Mucosa of descending colon (tissue), 3 donors: ENCODE measurements at regions not wholly inside any gene's neighbourhood (a gene's known extent, or its start where the extent isn't known, plus 50 kb on each side); places are given as distances from the start of the nearest gene placed in this dataset.

Experiments
- ATAC-seq: fragments of 200-7000 bp; cut with Tn5 transposase; one replicate; pipeline ENCODE4 v1.9.1; 2020; ENCODE audit warnings: mild to moderate bottlenecking, moderate library complexity
- DNase-seq, 3 donors: peaks; one replicate each; pipeline ENCODE4 v3.0.0-alpha.2; 2020
- H3K36me3 ChIP-seq: fragments of 200-600 bp; one replicate; pipeline ENCODE4 v1.8.0; 2021; ENCODE audit warnings: low read depth, mild to moderate bottlenecking
- H3K4me1 ChIP-seq: fragments of 200-600 bp; one replicate; pipeline ENCODE4 v1.8.0; 2021; ENCODE audit warnings: low read depth, mild to moderate bottlenecking
- H3K4me3 ChIP-seq: fragments of 200-600 bp; one replicate; pipeline ENCODE4 v1.8.0; 2021; ENCODE audit warnings: mild to moderate bottlenecking
- H3K9me3 ChIP-seq: fragments of 200-600 bp; one replicate; pipeline ENCODE4 v1.8.0; 2021; ENCODE audit warnings: mild to moderate bottlenecking
- intact Hi-C, 2 donors: fragments of 100-400 bp; cut with DNase I in 1 of 2; cut with micrococcal nuclease in 1 of 2; formaldehyde crosslinking; loops; one replicate each; pipeline versions ENCODE4 v1.11.0 to v1.11.1; 2022; cut with DNase I, micrococcal nuclease
- TF ChIP-seq, protein P1 (sequence below): fragments of 200-600 bp; IDR thresholded peaks from one replicate; pipeline ENCODE4 v1.8.0; 2022; ENCODE audit warnings: antibody characterized with exemption, mild to moderate bottlenecking
- donor health status: DM: no; HTN: no; CAD: no; lungs with moderate emphysema.
- donor health status: DM: no; HTN: no; CAD: no.
- donor health status: DM: no; HTN: yes; CAD: no.

GRCh38 chr1:88210103-88210787 lies 473.8 kb upstream of the PKN2 start:
- Histone ChIP-seq H3K36me3 (no peaks in the 10 kb centered on the region), H3K9me3 (no peaks in the 10 kb centered on the region), H3K4me3 (no peak overlapping the region), H3K4me1 (no peaks in the 10 kb centered on the region)
- DNase-seq = no peak
- peak; percentile 69 for ATAC-seq
- intact Hi-C loops = no loop called here
- TF ChIP-seq, protein P1, sequence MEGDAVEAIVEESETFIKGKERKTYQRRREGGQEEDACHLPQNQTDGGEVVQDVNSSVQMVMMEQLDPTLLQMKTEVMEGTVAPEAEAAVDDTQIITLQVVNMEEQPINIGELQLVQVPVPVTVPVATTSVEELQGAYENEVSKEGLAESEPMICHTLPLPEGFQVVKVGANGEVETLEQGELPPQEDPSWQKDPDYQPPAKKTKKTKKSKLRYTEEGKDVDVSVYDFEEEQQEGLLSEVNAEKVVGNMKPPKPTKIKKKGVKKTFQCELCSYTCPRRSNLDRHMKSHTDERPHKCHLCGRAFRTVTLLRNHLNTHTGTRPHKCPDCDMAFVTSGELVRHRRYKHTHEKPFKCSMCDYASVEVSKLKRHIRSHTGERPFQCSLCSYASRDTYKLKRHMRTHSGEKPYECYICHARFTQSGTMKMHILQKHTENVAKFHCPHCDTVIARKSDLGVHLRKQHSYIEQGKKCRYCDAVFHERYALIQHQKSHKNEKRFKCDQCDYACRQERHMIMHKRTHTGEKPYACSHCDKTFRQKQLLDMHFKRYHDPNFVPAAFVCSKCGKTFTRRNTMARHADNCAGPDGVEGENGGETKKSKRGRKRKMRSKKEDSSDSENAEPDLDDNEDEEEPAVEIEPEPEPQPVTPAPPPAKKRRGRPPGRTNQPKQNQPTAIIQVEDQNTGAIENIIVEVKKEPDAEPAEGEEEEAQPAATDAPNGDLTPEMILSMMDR = no peak

DNA sequence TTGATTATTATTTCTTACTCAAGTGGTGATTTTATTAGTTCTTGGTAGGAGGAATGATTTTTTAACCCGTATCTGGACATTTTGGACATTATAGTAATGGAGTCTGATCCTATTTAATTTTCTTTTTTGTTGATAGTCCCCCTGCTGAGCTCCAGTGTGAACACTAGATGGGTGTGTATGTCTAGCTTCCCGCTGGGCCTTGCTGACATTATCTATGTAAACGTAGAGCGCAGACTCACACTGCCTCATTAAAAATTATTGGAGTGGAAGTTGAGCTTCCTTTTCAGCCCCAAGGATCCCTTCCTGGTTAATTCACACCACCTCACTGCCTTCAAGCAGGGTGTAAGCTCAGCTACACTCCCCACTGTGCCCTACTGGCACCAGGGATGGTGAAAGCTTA lies 467.6 kb upstream of the PKN2 start:
- Histone ChIP-seq H3K4me1 (no peaks in the 10 kb centered on the region), H3K9me3 (no peaks in the 10 kb centered on the region), H3K4me3 (no peak overlapping the region), H3K36me3 (no peaks in the 10 kb centered on the region)
- DNase-seq (peak in 2 of 3 donors; percentile 23 to 28), ATAC-seq (peak; percentile 83)
- intact Hi-C loops = no loop called here
- TF ChIP-seq, protein P1 = no peak

DNA sequence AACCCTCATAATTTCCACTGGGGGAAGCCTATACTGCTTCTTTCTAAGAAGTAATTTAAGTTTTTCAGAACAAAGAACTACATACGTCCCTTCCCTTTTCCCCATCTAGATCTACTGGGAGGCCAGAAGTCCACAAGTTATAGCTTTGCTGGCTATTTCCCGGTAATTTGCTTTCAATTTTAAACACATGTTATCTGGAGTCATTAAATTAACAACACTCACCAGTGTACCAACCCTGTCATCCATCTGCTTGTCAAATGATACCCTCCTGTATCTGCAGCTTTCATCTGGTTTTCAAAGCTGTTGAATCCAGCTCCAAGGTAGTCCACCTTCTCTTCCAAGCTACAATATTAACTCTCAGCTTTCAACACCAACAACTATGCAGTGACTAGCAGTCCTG lies 466.7 kb upstream of the PKN2 start:
- no peaks in the 10 kb centered on the region for H3K36me3 ChIP-seq
- no peaks in the 10 kb centered on the region for H3K4me1 ChIP-seq
- H3K4me3 ChIP-seq = no peak overlapping the region
- intact Hi-C loops = no loop called here
- TF ChIP-seq, protein P1 = no peak
- no peaks in the 10 kb centered on the region for H3K9me3 ChIP-seq
- ATAC-seq (peak; percentile 75), DNase-seq (no peak)

GRCh38 chr1:88219521-88219920 lies 464.6 kb upstream of the PKN2 start:
- TF ChIP-seq, protein P1 = no peak
- no peak for DNase-seq
- no peaks in the 10 kb centered on the region for H3K4me1 ChIP-seq
- no peaks in the 10 kb centered on the region for H3K9me3 ChIP-seq
- ATAC-seq = peak; percentile 39
- no peak overlapping the region for H3K4me3 ChIP-seq
- intact Hi-C loops = no loop called here
- no peaks in the 10 kb centered on the region for H3K36me3 ChIP-seq

GRCh38 chr1:88221411-88221810 lies 462.7 kb upstream of the PKN2 start:
- H3K4me1 ChIP-seq = no peaks in the 10 kb centered on the region
- TF ChIP-seq, protein P1 = no peak
- ATAC-seq (no peak), DNase-seq (no peak)
- H3K4me3 ChIP-seq = no peak overlapping the region
- no peaks in the 10 kb centered on the region for H3K36me3 ChIP-seq
- H3K9me3 ChIP-seq = no peaks in the 10 kb centered on the region
- intact Hi-C loops = no loop called here

GRCh38 chr1:88224906-88225305 lies 459.2 kb upstream of the PKN2 start:
- H3K4me3 ChIP-seq = no peak overlapping the region
- H3K9me3 ChIP-seq = no peaks in the 10 kb centered on the region
- intact Hi-C loops = no loop called here
- DNase-seq = no peak
- ATAC-seq = no peak
- TF ChIP-seq, protein P1 = no peak
- no peaks in the 10 kb centered on the region for H3K4me1 ChIP-seq
- no peaks in the 10 kb centered on the region for H3K36me3 ChIP-seq
